Kidney epithelial cell (primary cell): ENCODE measurements at regions not wholly inside any gene's neighbourhood (a gene's known extent, or its start where the extent isn't known, plus 50 kb on each side); places are given as distances from the start of the nearest gene placed in this dataset.

Source experiments
- DNase-seq: peaks from one replicate; pipeline ENCODE4 v3.0.0-alpha.2; 2010; ENCODE audit warnings: low read depth
- H3K27me3 ChIP-seq: 2 replicates; pipeline ENCODE4 v1.6.0; 2011; ENCODE audit warnings: low read length; ENCODE audit not compliant: control insufficient read depth, insufficient read depth
- H3K36me3 ChIP-seq: 2 replicates; pipeline ENCODE4 v1.5.1; 2011; ENCODE audit warnings: low read length; ENCODE audit not compliant: control insufficient read depth, insufficient read depth
- H3K4me3 ChIP-seq: 2 replicates; pipeline ENCODE4 v1.5.1; 2011; ENCODE audit warnings: low read depth, mild to moderate bottlenecking, control low read depth, low read length
- CTCF ChIP-seq: IDR thresholded peaks from 2 replicates; pipeline ENCODE4 v1.5.1; 2011; ENCODE audit warnings: mild to moderate bottlenecking, moderate library complexity, low read length, control low read depth, inconsistent platforms; ENCODE audit not compliant: insufficient read depth, poor library complexity, severe bottlenecking

DNA sequence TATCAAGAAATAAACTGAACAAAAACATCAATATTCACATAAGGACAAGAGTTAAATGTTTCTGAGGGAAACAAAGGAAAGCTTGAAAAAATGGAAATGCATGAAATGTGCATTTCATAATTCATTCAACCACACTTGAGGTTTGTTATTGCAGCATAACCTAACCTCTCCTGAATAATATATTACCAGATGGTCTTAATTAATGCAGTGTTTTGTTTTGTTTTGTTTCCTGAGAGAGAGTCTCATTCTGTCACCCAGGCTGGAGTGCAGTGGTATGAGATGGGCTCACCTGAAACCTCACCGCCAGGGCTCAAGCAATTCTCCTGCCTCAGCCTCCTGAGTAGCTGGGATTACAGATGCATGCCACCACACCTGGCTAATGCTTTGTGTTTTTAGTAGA, 139.9 kb upstream of the PIEZO2 start:
- Histone ChIP-seq H3K4me3 (no peak overlapping the region), H3K36me3 (no peaks in the 10 kb centered on the region), H3K27me3 (no peaks in the 10 kb centered on the region)
- DNase-seq = no peak
- TF ChIP-seq CTCF = no peak

GRCh38 chr18:11288401-11288800, 139.0 kb upstream of the PIEZO2 start:
- TF ChIP-seq CTCF = no peak

GRCh38 chr18:11286431-11286830, 137.1 kb upstream of the PIEZO2 start:
- TF ChIP-seq CTCF = no peak
- no peak for DNase-seq
- H3K4me3 ChIP-seq = no peak overlapping the region
- H3K27me3 ChIP-seq = no peaks in the 10 kb centered on the region
- no peaks in the 10 kb centered on the region for H3K36me3 ChIP-seq

More at GRCh38 chr18:11288401-11288800, 139.0 kb upstream of the PIEZO2 start:
- no peak for DNase-seq
- Histone ChIP-seq H3K27me3 (no peaks in the 10 kb centered on the region), H3K4me3 (no peak overlapping the region), H3K36me3 (no peaks in the 10 kb centered on the region)

GRCh38 chr18:11284811-11285210, 135.4 kb upstream of the PIEZO2 start:
- no peak for TF ChIP-seq CTCF
- no peak for DNase-seq
- no peaks in the 10 kb centered on the region for H3K36me3 ChIP-seq
- no peak overlapping the region for H3K4me3 ChIP-seq
- H3K27me3 ChIP-seq = no peaks in the 10 kb centered on the region

DNA sequence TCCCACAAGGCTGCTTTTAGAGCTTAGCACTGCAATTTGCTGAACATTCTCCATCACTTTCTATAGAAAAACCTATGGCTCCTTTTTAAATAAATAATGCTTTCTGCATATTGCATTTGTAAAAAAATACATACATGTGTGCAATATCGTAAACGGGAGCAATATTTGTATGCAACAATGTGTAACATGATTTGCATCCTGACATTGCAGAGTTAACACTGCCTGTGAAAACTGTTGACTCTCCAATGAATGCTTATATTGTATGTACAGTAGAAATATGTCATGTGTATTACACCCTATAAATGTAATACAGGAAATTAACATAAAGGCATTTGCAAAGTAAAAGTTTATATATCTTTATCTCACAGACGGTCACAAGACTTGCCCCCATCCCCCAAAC, 135.0 kb upstream of the PIEZO2 start:
- H3K27me3 ChIP-seq = no peaks in the 10 kb centered on the region
- no peak overlapping the region for H3K4me3 ChIP-seq
- no peaks in the 10 kb centered on the region for H3K36me3 ChIP-seq
- DNase-seq = no peak
- no peak for TF ChIP-seq CTCF

GRCh38 chr18:11283479-11284161, 134.3 kb upstream of the PIEZO2 start:
- Histone ChIP-seq H3K36me3 (no peaks in the 10 kb centered on the region), H3K27me3 (no peaks in the 10 kb centered on the region), H3K4me3 (no peak overlapping the region)
- TF ChIP-seq CTCF = no peak
- no peak for DNase-seq
